ENCODE measurements at regions not wholly inside any gene's neighbourhood (a gene's known extent, or its start where the extent isn't known, plus 50 kb on each side); places are given as distances from the start of the nearest gene placed in this dataset.

DNA sequence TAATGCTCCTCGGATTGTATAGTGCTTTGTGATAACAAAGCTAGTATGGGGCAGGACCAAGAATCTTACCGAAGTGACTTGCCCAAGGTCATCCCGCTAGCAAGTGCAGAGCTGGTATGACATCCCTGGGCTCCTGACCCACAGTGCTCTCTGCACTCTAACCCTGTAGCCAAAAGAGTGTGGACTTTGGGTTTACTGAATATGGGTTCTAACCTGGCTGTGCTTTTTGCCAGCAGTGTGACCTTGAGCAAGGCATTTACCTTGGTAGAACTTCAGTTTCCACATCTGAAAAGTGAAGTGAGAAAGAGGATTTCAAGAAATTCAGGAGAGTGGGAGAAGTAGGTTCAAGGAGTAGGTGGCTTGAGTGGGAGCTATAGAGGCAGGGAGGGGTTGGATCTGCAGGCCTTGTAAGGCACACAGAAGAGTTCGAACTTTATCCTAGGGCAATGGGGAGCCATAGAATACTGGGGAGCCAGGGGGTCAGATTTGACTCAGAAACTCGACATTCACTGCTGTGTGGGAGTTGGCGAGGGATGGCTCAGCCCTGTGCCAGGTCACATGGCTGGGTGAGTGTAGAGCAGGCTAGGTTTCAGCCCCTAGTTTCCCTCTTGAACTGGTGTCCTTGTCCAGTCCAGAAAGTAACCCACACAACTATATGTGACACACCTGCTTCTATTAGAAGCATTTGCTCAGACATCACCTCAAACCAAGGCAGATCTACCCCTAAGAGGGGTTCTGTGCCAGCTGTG, 91.9 kb downstream of the RPLP1 start:
- no peak for DNase-seq (ENCODE audit: low spot score in 2 of 2)
- no peak overlapping the region for H3K4me3 ChIP-seq
- no peaks in the 10 kb centered on the region for H3K27me3 ChIP-seq
- no peaks in the 10 kb centered on the region for H3K9me3 ChIP-seq
- H3K36me3 ChIP-seq: no peaks in the 10 kb centered on the region
- TF ChIP-seq EP300 (IDR thresholded peaks at IDR 0.05) (no peak), CTCF (IDR thresholded peaks at IDR 0.05) (no peak), POLR2A (IDR thresholded peaks at IDR 0.05) (no peak)
- no peaks in the 10 kb centered on the region for H3K4me1 ChIP-seq
- H3K27ac ChIP-seq: no peak overlapping the region
- 64 to 70% methylated on average over 6 of the region's 6 CpGs for WGBS, 2 donors

- H3K27me3 ChIP-seq: no peaks in the 10 kb centered on the region
- DNase-seq (ENCODE audit: low spot score in 2 of 2): no peak
- TF ChIP-seq EP300 (IDR thresholded peaks at IDR 0.05) (no peak), POLR2A (IDR thresholded peaks at IDR 0.05) (no peak), CTCF (IDR thresholded peaks at IDR 0.05) (no peak)
- no peak overlapping the region for H3K4me3 ChIP-seq
- no peak overlapping the region for H3K27ac ChIP-seq
- no peaks in the 10 kb centered on the region for H3K36me3 ChIP-seq
- peaks cover 0 to 5% (median 0%) of the 10 kb centered on the region in 4 donors for H3K9me3 ChIP-seq
- WGBS, 2 donors: 50 to 51% methylated on average over 3 of the region's 3 CpGs
- H3K4me1 ChIP-seq: no peaks in the 10 kb centered on the region
These were observed 93.6 kb downstream of the RPLP1 start for GRCh38 chr15:69546182-69546581.

DNA sequence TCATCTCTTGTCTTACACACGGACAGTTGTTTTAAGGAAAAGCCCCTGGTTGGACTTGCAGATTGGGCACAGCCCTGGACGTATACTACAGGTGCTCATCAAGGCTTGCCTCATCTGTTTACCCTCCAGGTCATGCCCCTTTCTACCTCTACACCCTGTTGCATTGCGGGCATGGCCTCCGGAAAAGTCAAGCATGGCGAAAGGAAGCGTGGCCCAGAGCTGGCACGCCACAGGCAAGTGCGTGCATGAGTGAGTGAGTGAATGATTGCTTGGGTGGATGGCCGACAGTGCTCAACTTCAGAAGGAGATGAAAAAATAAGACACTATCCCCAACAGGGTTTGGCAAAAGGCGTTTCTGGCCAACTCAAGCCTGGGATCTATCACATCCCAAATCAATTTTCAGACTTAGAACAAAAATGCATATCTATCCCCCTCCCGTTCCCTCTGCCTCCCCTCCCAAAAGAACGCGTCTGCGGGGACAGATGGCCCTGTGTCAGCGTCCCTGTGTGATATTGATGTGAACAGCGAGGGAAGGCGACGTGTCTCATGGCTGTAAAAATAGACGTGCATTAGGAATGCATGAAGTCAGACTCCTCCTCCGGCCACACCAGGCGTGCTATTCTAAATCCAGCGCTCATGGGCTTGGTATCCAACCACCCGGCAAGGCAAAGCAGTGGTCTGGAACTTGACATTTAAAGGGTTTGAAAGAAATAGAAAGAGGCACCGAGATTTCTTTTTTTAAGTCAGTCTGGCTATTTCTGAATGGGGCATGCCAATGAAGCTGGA, 96.0 kb downstream of the RPLP1 start:
- WGBS, 2 donors: 76 to 78% methylated on average over 24 of the region's 24 CpGs
- DNase-seq (ENCODE audit: low spot score in 2 of 2): no peak
- TF ChIP-seq CTCF (IDR thresholded peaks at IDR 0.05) (no peak), POLR2A (IDR thresholded peaks at IDR 0.05) (no peak), EP300 (IDR thresholded peaks at IDR 0.05) (no peak)
- H3K27ac ChIP-seq: no peak overlapping the region
- no peaks in the 10 kb centered on the region for H3K36me3 ChIP-seq
- H3K4me3 ChIP-seq: no peak overlapping the region
- no peaks in the 10 kb centered on the region for H3K4me1 ChIP-seq
- H3K9me3 ChIP-seq: peaks cover 0 to 18% (median 0%) of the 10 kb centered on the region in 4 donors
- no peaks in the 10 kb centered on the region for H3K27me3 ChIP-seq

DNA sequence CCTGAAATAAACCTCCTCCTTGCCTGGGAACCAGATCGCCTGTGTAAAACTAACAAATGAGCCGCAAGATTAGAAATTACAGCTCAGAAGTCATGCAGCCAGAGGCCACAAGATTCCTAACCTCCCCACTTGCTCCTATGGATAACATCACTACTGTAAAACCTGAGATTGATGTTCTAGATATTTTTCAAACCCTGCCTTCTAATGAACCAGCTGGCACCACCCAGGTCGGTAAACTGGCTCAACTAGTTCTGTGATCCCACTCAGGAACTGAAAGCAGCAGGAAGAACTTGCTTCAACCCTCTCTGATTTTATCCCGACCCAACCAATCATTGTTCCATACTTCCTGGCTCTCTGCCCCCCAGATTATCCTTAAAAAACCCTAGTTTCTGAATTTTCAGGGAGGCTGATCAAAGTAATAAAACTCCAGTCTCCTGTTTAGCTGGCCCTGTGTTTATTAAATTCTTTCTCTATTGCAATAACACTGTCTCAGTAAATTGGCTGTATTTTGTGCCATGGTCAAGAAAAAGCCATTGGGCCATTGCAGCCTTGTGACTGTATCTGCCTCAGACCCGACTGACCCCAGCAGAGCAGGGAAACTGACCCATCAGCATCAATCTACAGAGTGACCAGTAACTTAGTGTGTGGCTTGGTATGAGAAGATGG, 98.9 kb downstream of the RPLP1 start:
- H3K4me3 ChIP-seq: no peak overlapping the region
- TF ChIP-seq EP300 (IDR thresholded peaks at IDR 0.05): no peak
- H3K4me1 ChIP-seq: peaks cover 0 to 6% (median 4%) of the 10 kb centered on the region in 4 donors
- no peak for DNase-seq (ENCODE audit: low spot score in 2 of 2)
- H3K27ac ChIP-seq: no peak overlapping the region
- H3K27me3 ChIP-seq: no peaks in the 10 kb centered on the region
- H3K36me3 ChIP-seq: no peaks in the 10 kb centered on the region
- 91 to 93% methylated on average over 5 of the region's 5 CpGs for WGBS, 2 donors
- peaks cover 0 to 18% (median 0%) of the 10 kb centered on the region in 4 donors for H3K9me3 ChIP-seq

DNA sequence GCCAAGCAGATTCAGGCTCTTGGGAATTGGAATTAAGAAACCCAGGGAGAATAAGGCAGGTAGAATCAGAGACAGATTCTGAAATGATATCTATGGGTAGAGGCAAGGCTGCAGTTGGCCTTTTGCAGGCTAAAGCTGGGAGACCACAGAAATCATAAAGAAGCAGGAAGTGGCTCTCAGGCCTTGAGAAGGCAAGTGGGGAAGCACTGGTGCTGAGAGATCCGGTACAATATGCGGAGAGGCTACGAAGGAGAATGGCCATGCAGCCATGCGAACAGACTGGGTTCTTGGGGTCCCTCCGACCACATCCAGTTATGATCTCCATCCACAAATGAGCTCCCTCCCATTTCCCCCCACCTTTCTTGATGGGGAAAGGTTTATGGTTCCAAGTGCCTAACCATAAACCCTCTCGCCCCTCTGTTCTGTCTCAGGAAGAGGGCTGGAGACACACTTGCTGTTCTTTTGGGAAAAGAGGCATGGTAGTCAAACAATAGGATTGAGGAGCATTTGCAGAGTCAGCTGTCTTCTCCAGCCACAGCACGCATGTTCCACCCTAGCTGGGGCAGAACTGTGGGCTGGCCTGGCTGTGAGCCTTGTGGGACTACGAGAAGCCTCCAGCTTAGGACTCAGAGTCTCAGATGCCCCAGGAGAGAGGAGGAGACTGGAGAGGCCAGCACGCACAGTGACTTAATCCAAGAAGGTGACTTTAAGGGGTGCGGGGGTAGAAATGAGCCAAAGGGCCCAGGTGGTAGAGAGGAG, 99.6 kb downstream of the RPLP1 start:
- 88 to 93% methylated on average over 10 of the region's 10 CpGs for WGBS, 2 donors
- no peak overlapping the region for H3K4me3 ChIP-seq

More for the DNA sequence above, 99.6 kb downstream of the RPLP1 start:
- H3K4me1 ChIP-seq: peaks cover 0 to 12% (median 10%) of the 10 kb centered on the region in 4 donors
- H3K36me3 ChIP-seq: no peaks in the 10 kb centered on the region
- no peak overlapping the region for H3K27ac ChIP-seq
- no peak for DNase-seq (ENCODE audit: low spot score in 2 of 2)
- H3K9me3 ChIP-seq: peaks cover 0 to 18% (median 0%) of the 10 kb centered on the region in 4 donors
- no peaks in the 10 kb centered on the region for H3K27me3 ChIP-seq
- TF ChIP-seq CTCF (IDR thresholded peaks at IDR 0.05) (no peak), POLR2A (IDR thresholded peaks at IDR 0.05) (no peak), EP300 (IDR thresholded peaks at IDR 0.05) (no peak)

All from tibial nerve (tissue), 4 donors.